Testis (tissue), 2 donors: ENCODE measurements at regions not wholly inside any gene's neighbourhood (a gene's known extent, or its start where the extent isn't known, plus 50 kb on each side); places are given as distances from the start of the nearest gene placed in this dataset.

ENCODE experiments used
- DNase-seq: peaks from one replicate; pipeline ENCODE4 v3.0.0-alpha.2; 2019
- H3K27ac ChIP-seq, 2 donors: fragments of 200-600 bp; sonication (generic); one replicate each; pipeline ENCODE4 v1.5.1; 2019
- H3K27me3 ChIP-seq: fragments of 200-600 bp; sonication (generic); one replicate; pipeline ENCODE4 v1.5.1; 2019
- H3K36me3 ChIP-seq: fragments of 200-600 bp; sonication (generic); one replicate; pipeline ENCODE4 v1.5.1; 2017; ENCODE audit warnings: low read depth; ENCODE audit errors: missing control alignments
- H3K4me1 ChIP-seq: fragments of 200-600 bp; sonication (generic); one replicate; pipeline ENCODE4 v1.5.1; 2019
- H3K4me3 ChIP-seq, 2 donors: fragments of 200-600 bp; sonication (generic); one replicate each; pipeline ENCODE4 v1.5.1; 2017 to 2019
- H3K9me3 ChIP-seq: fragments of 200-600 bp; sonication (generic); one replicate; pipeline ENCODE4 v1.5.1; 2017
- CTCF ChIP-seq, 3 experiments: fragments of 450-650 bp in 2 of 3; fragments of 200-600 bp in 1 of 3; sonication (generic) in 1 of 3; IDR thresholded peaks; one replicate each; pipeline ENCODE4 v1.5.1; 2016 to 2019; ENCODE audit warnings: antibody characterized with exemption in 3 of 3, mild to moderate bottlenecking in 2 of 3, moderate library complexity in 1 of 3
- POLR2A ChIP-seq: fragments of 450-650 bp; IDR thresholded peaks from one replicate; pipeline ENCODE4 v1.6.1; 2017; ENCODE audit warnings: antibody characterized with exemption, mild to moderate bottlenecking, moderate library complexity
- WGBS, 2 donors: methylation state at CpG; one replicate each; pipeline ENCODE4 v1.1.5; 2018; 5-methylcytosine and 5-hydroxymethylcytosine counted together
- intact Hi-C: fragments of 100-400 bp; cut with DNase I; formaldehyde crosslinking; loops from one replicate; pipeline ENCODE4 v1.15.1; 2023; ENCODE audit warnings: low total_unique reads

- H3K4me3 ChIP-seq, result no peak overlapping the region
- no peak for DNase-seq
- no peaks in the 10 kb centered on the region for H3K27me3 ChIP-seq
- H3K9me3 ChIP-seq, result no peaks in the 10 kb centered on the region
- no peak overlapping the region for H3K27ac ChIP-seq
- no peak for TF ChIP-seq POLR2A
- no peak for TF ChIP-seq CTCF (IDR thresholded peaks at IDR 0.05)
- intact Hi-C loops, result no loop called here
- no peaks in the 10 kb centered on the region for H3K36me3 ChIP-seq
- peaks cover 3% of the 10 kb centered on the region for H3K4me1 ChIP-seq
Observed at GRCh38 chr1:147086129-147086528, 86.1 kb downstream of the PRKAB2 start.

GRCh38 chr1:147084273-147085096 lies 87.8 kb downstream of the PRKAB2 start:
- WGBS, 2 donors, result 2 to 3% methylated on average over 47 to 51 of the region's 51 CpGs
- Histone ChIP-seq H3K4me1 (peaks cover 3% of the 10 kb centered on the region), H3K4me3 (peak overlapping the region; percentile 45 to 56), H3K9me3 (no peaks in the 10 kb centered on the region), H3K36me3 (no peaks in the 10 kb centered on the region), H3K27me3 (no peaks in the 10 kb centered on the region), H3K27ac (peak overlapping the region; percentile 6 to 59)
- DNase-seq, result peak; percentile 79
- intact Hi-C loops, result no loop called here
- TF ChIP-seq CTCF (IDR thresholded peaks at IDR 0.05) (no peak), POLR2A (peak; percentile 12)

GRCh38 chr1:147083919-147084272 lies 88.4 kb downstream of the PRKAB2 start:
- no peaks in the 10 kb centered on the region for H3K27me3 ChIP-seq
- intact Hi-C loops, result no loop called here
- no peak for DNase-seq
- peak overlapping the region in 1 of 2 donors; percentile 56 for H3K4me3 ChIP-seq
- no peak for TF ChIP-seq POLR2A
- no peak for TF ChIP-seq CTCF (IDR thresholded peaks at IDR 0.05)
- no peaks in the 10 kb centered on the region for H3K9me3 ChIP-seq
- no peaks in the 10 kb centered on the region for H3K36me3 ChIP-seq
- H3K4me1 ChIP-seq, result peaks cover 3% of the 10 kb centered on the region
- 9% methylated on average over 18 of the region's 18 CpGs for WGBS, 2 donors
- H3K27ac ChIP-seq, result peak overlapping the region in 1 of 2 donors; percentile 59

GRCh38 chr1:147080671-147081394 lies 91.4 kb downstream of the PRKAB2 start:
- no peak for DNase-seq
- TF ChIP-seq CTCF (IDR thresholded peaks at IDR 0.05) (no peak), POLR2A (no peak)
- Histone ChIP-seq H3K27me3 (no peaks in the 10 kb centered on the region), H3K4me3 (peak overlapping the region in 1 of 2 donors; percentile 1), H3K36me3 (no peaks in the 10 kb centered on the region), H3K9me3 (no peaks in the 10 kb centered on the region), H3K4me1 (peaks cover 3% of the 10 kb centered on the region), H3K27ac (no peak overlapping the region)
- 4 to 9% methylated on average over 11 to 26 of the region's 28 CpGs for WGBS, 2 donors
- intact Hi-C loops, result no loop called here
